Posterior vena cava (tissue), 2 donors: ENCODE measurements at regions not wholly inside any gene's neighbourhood (a gene's known extent, or its start where the extent isn't known, plus 50 kb on each side); places are given as distances from the start of the nearest gene placed in this dataset.

Source experiments
- DNase-seq: peaks from one replicate; pipeline ENCODE4 v3.0.0-alpha.2; 2020; ENCODE audit warnings: low spot score
- intact Hi-C, 2 donors: fragments of 100-400 bp; cut with DNase I; formaldehyde crosslinking; loops; one replicate each; pipeline versions ENCODE4 v1.14.1 to v1.14.2; 2022 to 2023
- donor health status: DM: yes; HTN: yes; CAD: no.
- donor health status: DM: yes; HTN: yes; CAD: no.

GRCh38 chr16:77588389-77588788, 133.9 kb upstream of the NUDT7 start:
- DNase-seq, result no peak
- intact Hi-C loops, result no loop called here

- no peak for DNase-seq
- intact Hi-C loops, result no loop called here
These were observed 133.1 kb upstream of the NUDT7 start for GRCh38 chr16:77589071-77589765.

- intact Hi-C loops, result no loop called here
- no peak for DNase-seq
These were observed 131.6 kb upstream of the NUDT7 start for GRCh38 chr16:77590707-77591106.

GRCh38 chr16:77591347-77591746, 131.0 kb upstream of the NUDT7 start:
- DNase-seq, result no peak
- intact Hi-C loops, result no loop called here

- intact Hi-C loops, result no loop called here
- DNase-seq, result no peak
These were observed 130.3 kb upstream of the NUDT7 start for GRCh38 chr16:77592021-77592420.

- no peak for DNase-seq
- intact Hi-C loops, result no loop called here
These were observed 128.3 kb upstream of the NUDT7 start for GRCh38 chr16:77594057-77594456.

- DNase-seq, result no peak
- intact Hi-C loops, result no loop called here
These were observed 127.3 kb upstream of the NUDT7 start for GRCh38 chr16:77594799-77595596.

GRCh38 chr16:77596261-77596660, 126.1 kb upstream of the NUDT7 start:
- intact Hi-C loops, result no loop called here
- DNase-seq, result no peak

- intact Hi-C loops, result loop anchor here in 1 of 2 donors (5.0 kb wide), 1 partner anchor 1908 kb away; no protein-coding TSS in a partner anchor
- no peak for DNase-seq
These were observed 122.4 kb upstream of the NUDT7 start for GRCh38 chr16:77599793-77600415.

GRCh38 chr16:77600555-77600954, 121.8 kb upstream of the NUDT7 start:
- intact Hi-C loops, result loop anchor here in 1 of 2 donors (5.0 kb wide), 1 partner anchor 1908 kb away; no protein-coding TSS in a partner anchor
- DNase-seq, result no peak

- no peak for DNase-seq
- intact Hi-C loops, result loop anchor here in 1 of 2 donors (5.0 kb wide), 1 partner anchor 1911 kb away; no protein-coding TSS in a partner anchor
These were observed 118.7 kb upstream of the NUDT7 start for GRCh38 chr16:77603656-77604055.

GRCh38 chr16:77610496-77610895, 111.8 kb upstream of the NUDT7 start:
- intact Hi-C loops, result no loop called here
- no peak for DNase-seq

GRCh38 chr16:77611386-77611785, 110.9 kb upstream of the NUDT7 start:
- no peak for DNase-seq
- intact Hi-C loops, result no loop called here

GRCh38 chr16:77612596-77612995, 109.7 kb upstream of the NUDT7 start:
- intact Hi-C loops, result no loop called here
- no peak for DNase-seq

GRCh38 chr16:77613095-77613494, 109.2 kb upstream of the NUDT7 start:
- DNase-seq, result no peak
- intact Hi-C loops, result no loop called here

GRCh38 chr16:77617553-77617952, 104.8 kb upstream of the NUDT7 start:
- no peak for DNase-seq
- intact Hi-C loops, result no loop called here

GRCh38 chr16:77617996-77618395, 104.3 kb upstream of the NUDT7 start:
- intact Hi-C loops, result no loop called here
- no peak for DNase-seq

- intact Hi-C loops, result no loop called here
- DNase-seq, result no peak
These were observed 103.4 kb upstream of the NUDT7 start for GRCh38 chr16:77618951-77619350.

- intact Hi-C loops, result no loop called here
- DNase-seq, result no peak
These were observed 98.2 kb upstream of the NUDT7 start for GRCh38 chr16:77624085-77624484.

GRCh38 chr16:77636615-77637014, 85.7 kb upstream of the NUDT7 start:
- no peak for DNase-seq
- intact Hi-C loops, result no loop called here
